Inferior parietal cortex (tissue), 1 donor: ENCODE measurements at regions not wholly inside any gene's neighbourhood (a gene's known extent, or its start where the extent isn't known, plus 50 kb on each side); places are given as distances from the start of the nearest gene placed in this dataset.
"Not testable (repeated sequence)": the region's sequence is repeated elsewhere in the genome, so short reads cannot be mapped to it uniquely, and the experiment has no call there.

Experiments
- DNase-seq: peaks from one replicate; pipeline ENCODE4 v3.0.0-alpha.2; 2016; ENCODE audit errors: extremely low spot score

DNA sequence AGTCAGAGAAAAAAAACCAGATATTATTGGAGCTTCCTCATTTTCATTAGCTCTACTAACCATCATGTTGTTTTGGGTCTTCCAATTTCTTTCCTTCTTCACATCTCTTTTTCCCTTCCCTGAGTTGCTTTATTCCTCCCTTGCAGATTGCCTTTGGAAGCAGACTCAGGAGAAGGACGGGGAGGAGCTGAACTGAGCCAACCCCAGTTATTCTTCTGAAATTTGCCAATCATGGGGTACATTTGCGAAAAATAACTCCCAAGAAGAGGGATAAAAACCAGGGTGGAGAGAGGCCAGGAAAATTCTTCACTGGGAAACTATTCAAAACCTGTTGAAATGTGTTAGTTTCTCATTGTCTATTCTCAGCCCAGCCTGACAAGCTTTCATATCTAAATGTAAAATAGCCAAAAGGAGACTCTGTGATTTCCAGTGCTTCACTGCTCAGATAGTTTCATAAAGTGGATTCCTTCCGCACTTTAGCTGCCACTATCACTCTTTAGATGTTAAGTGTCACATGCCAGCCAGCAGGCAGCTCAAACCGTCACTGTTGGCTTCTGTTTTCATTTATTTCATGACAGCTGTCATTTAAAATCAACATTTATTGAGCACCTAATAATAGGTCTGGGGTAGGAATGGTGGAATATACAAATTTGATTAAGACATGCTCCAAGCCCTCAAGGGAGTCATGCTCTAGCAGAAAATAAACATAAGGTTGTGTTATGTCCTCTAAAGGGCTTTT is 204.5 kb downstream of the SREK1 start:
- DNase-seq = no peak

DNA sequence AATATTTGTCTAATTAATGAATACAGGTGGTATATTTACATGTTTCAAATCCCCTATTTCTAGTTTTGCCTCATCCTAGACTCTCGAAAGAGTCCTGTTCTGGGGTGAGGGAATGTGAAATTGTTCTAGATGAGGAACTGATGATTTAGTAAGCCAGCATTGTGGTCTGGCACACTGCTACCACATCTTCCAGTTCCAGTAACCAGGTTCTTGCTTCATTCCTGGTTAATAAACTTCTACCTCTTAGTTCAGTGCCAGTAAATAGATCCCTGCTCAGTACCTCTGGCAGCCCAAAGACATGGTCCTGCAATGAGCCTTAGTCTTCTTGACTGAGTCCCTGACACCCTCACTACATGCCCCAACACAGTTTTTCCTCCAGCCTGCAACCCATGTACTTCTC is 207.7 kb downstream of the SREK1 start:
- DNase-seq = no peak

- no peak for DNase-seq
These were observed 209.1 kb downstream of the SREK1 start for GRCh38 chr5:66353186-66353585.

DNA sequence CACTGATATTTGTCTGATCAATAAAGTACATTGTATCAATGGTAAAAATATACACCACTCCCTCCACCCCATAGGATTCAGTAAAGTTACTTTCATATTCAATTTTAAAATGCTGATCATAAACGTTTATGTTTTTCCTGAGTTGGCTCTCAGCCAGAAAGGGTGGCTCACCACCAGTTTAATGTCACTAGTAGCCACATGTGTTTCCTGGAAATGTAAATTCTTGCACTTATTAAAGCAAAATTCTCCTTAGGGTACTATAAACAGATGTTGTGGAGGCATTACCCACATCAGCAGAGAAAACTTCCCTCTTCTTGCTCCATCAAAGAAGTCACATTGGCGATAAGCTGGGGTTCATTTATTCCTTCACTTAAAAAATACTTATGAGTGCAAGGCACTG is 210.3 kb downstream of the SREK1 start:
- DNase-seq = no peak

DNA sequence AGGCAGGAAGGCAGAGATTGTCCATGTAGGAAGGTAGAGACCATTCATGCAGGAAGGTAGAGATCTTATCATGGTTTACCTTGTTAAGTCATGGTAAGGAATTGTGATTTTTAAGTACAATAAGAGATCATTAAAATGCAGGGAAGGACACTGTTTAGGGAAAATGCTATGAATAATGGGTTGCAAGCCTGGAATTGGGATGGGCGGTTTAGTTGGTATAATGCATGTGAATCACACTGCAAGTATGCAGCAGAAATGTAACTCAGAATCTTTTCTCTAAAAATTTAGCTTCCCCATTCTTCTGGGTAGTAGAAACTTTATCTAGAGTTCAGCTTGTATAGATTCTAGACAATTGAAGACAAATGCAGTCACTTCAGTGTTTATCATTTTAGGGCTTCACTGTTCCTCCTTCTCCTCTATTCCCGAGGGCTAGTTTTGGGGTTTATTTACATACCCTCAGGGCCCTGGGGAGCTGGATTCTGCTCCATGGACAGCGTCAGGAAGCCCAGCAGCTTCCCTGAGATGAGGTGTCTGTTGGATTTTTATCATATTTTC is 212.0 kb downstream of the SREK1 start:
- DNase-seq = no peak

GRCh38 chr5:66358741-66359140 is 214.6 kb downstream of the SREK1 start:
- DNase-seq = no peak

DNA sequence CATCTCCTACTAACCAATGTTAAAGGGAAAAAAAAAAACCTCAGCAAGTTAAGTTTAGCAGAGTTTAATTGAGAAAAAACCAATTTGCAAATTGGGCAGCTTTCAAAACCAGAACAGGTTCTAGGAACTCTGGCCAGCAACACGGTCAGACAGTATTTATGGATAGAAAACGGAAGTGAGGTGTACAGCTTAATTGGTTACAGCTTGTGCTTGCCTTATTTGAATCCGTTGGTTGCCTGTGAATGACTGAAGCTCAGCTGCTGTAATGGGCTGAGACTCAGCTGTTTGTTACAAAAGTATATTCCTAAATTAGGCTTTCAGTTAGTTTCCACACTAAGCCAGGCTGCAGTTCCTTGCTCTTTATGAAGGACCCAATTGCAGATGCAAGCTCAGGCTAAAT is 217.0 kb downstream of the SREK1 start:
- DNase-seq = no peak

GRCh38 chr5:66362046-66362445 is 217.9 kb downstream of the SREK1 start:
- no peak for DNase-seq

DNA sequence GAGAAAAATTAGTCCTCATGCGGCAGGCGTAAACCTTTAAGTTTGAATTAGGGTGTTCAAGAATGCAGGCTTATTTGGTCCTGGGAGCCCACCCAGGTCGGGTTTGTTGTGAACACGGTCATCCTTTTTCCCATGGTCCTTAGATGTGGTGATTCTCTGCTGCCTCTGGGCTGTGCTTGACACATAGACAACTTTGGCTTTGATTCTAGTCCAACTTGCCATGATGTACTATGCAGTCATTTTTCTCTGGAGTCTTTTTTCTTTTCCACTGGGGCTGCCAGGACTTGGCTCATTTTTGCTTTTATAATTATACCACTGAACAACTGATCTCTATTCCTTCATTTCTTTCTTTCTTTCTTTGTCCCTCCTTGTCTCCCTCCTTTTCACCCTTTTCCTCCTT is 218.6 kb downstream of the SREK1 start:
- no peak for DNase-seq

DNA sequence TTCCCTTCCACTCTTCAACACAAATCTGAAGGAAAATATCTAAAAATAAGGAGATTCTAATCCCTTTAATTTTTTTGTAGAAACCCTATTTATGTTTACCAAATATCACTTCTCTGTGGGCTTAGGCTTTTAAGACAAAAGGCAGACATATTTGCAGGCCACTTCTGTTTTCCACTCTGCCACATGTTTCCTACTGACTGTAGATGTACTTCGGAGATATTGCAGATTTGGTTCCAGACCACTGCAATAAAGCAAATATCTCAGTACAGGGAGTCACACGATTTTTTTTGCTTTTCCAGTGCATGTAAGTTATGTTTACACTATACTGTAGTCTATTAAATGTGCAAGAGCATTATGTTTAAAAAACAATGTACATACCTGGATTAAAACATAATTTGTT is 219.0 kb downstream of the SREK1 start:
- DNase-seq = no peak

- no peak for DNase-seq
These were observed 220.1 kb downstream of the SREK1 start for GRCh38 chr5:66364186-66364585.

GRCh38 chr5:66365981-66366380 is 221.9 kb downstream of the SREK1 start:
- no peak for DNase-seq

DNA sequence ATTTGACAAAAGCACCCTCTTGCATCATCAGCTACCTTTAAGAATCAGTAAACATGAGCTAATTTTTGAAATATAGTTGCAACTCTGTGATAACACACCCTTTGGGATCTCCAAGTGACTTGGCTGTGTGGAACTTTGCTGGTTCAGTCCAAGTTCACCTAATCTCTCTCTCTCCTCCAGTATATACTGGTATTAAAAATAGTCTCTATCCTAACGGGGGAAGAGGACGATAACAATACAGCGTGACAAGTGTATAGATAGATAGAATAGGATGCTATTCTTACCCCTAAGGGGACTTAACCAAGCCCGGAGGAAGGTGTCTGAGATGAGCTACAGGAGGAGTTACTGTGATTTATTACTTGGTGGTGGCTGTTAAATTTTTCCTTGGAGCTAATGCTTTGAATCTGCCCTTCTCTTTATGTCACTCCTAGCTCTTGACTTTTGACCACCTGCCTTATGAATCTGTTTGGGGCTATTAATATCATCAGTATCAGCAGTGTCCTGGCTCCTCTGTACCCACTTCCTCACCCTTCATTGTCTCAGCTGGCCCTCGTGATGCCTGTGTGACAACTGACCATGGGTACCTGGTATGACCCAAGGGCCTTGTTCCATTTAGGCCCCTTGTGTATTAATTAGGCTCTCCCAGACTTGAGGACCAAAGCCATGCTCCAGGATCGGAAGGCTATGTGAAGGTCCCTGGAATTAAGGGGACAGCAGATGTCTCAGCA is 223.9 kb downstream of the SREK1 start:
- no peak for DNase-seq

DNA sequence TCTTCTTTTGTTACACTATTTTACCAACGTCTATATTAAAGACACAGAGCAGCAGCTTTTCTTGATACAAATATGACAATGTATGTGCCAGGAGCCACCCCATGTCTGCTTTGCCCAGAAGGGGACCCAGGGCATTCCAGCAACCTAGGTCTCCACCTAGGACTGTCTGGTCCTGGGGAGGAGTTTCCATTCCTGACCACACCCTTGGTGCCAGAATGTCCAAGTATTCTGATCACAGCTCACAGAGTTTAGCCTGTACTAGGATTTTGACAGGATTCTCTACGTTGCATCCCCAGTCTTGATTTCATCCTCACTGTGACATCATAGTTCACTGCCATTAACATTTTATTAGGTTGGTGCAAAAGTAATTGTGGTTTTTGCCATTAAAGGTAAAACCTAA is 224.7 kb downstream of the SREK1 start:
- no peak for DNase-seq

- no peak for DNase-seq
These were observed 218.4 kb upstream of the MAST4 start for GRCh38 chr5:66377747-66378146.

GRCh38 chr5:66378407-66378806 is 217.8 kb upstream of the MAST4 start:
- DNase-seq = no peak

DNA sequence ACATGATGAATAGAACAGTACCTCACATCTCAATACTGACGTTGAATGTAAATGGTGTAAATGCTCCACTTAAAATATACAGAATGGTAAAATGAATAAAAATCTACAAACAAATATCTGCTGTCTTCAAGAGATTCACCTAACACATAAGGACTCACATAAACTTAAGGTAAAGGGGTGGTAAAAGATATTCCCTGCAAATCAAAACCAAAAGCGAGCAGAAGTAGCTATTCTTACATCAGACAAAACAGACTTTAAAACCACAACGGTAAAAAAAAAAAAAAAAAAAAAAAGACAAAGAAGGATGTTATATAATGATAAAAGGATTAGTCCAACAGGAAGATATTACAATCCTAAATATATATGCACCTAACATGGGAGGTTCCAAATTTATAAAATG is 214.0 kb upstream of the MAST4 start:
- DNase-seq = no peak

DNA sequence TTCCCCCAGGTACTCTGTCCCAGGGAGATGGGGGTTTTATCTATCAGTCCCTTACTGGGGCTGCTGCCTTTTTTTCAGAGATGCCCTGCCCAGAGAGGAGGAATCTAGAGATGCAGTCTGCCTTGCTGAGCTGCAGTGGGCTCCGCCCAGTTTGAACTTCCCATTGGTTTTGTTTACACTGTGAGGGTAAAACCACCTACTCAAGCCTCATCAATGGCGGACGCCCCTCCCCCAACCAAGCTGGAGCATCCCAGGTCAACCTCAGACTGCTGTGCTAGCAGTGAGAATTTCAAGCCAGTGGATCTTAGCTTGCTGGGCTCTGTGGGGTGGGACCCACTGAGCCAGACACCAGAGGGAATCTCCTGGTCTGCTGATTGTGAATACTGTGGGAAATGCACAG is 191.0 kb upstream of the MAST4 start:
- not testable (repeated sequence) for DNase-seq

DNA sequence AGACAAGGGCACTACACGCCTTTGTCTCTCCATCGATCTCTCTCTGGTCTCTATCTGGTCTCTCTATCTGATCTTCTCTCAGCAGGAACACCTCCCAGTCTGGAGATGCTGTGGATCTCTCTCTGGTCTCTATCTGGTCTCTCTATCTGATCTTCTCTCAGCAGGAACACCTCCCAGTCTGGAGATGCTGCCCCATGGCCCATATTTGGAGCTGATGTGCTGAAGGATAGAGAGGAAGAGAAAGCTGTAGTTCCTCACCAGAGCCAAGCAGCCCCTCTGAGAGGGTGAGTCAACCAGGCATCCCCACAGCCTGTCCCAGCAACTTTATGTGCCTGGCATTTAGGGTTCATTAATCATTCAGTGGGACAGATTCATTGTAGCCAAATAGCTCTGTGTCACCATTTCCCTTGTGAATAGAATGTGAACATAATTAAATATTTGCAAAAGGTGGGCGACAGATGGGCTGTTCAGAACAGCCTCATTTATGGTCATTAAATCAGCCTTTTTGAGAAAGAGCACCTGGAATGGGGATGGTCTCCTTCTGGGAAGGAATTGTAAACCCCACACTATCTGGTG is 189.3 kb upstream of the MAST4 start:
- DNase-seq = no peak

GRCh38 chr5:66407765-66408164 is 188.4 kb upstream of the MAST4 start:
- DNase-seq = no peak

GRCh38 chr5:66408576-66408975 is 187.6 kb upstream of the MAST4 start:
- no peak for DNase-seq

GRCh38 chr5:66410122-66410521 is 186.1 kb upstream of the MAST4 start:
- DNase-seq = no peak

GRCh38 chr5:66411701-66412100 is 184.5 kb upstream of the MAST4 start:
- no peak for DNase-seq
